Hypothalamus (tissue), 51 donors: ENCODE measurements at regions not wholly inside any gene's neighbourhood (a gene's known extent, or its start where the extent isn't known, plus 50 kb on each side); places are given as distances from the start of the nearest gene placed in this dataset.

Experiments used
- DNase-seq, 51 donors: peaks; one replicate each; lab custom pipeline; 2025; lab: John Stamatoyannopoulos, UW

DNA sequence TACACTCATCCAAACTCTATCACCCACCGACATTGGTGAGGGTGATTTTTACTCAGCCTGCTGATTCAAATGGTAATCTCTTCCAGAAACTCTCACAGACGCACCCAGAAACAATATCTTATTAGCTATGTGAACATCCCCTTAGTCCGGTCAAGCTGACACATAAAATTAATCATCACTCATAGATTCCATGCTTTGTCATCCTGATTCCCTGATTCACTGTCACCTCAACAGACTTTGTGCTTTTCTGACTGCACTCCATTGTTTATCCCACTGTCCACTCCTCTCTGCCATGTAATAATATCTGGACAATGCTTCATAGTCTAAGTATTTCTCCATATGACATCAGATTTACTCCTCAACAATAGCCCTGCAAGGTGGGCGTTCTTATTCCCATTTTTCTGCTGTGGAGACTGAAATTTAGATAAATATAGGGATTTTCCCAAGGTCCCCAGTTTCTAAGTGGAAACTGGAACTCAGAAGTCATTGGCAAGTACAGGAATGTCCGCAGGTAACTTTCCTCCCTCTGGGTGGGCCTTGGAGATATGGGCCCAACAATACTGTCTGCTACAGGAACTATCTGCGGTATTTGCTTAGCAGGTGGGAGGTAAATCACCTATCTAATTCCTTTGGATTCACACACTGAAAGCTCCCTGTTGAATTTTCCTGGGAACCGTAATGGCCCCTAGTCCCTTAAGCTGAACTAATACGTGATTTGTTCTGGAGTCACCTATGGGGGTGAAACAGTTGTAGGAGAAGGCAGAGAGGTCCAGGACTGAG lies 228.6 kb upstream of the BCOR start:
- no peak for DNase-seq

DNA sequence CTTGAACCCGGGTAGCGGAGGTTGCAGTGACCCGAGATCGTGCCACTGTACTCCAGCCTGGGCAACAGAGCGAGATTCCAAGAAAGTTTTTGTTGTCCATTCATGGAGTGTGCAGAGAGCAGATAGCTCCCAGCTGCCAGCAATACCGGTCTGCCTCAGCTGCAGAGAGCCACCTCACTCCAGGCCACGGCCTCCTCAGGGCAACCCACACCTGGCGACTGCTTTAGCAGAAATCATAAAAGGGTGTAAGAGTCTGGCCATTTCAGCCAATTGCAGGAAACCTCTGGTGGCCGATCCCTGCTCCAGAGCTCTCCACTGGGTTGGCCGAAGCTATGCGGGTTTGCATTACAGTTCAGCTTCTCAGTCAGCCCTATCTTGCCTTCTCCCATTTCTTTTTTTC lies 227.4 kb upstream of the BCOR start:
- no peak for DNase-seq

DNA sequence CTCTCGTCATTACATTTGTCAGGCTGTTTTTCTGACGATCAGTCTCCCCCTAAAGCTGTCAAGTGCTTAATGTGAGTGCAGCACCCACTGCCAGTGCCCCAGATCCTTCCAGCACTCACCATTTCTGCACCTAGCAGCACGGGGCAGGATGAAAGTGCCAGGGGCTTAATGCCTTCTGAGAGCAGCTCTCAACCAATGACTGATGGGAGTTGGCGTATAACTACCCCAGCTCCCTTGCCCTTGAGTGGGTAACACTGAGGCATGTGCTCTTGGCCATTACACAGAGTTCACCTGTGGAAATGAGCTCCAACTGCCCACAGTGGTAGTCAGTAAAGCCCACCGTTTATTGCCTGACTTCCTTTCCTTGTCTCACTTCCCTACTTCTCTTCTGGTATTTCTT lies 226.2 kb upstream of the BCOR start:
- no peak for DNase-seq

DNA sequence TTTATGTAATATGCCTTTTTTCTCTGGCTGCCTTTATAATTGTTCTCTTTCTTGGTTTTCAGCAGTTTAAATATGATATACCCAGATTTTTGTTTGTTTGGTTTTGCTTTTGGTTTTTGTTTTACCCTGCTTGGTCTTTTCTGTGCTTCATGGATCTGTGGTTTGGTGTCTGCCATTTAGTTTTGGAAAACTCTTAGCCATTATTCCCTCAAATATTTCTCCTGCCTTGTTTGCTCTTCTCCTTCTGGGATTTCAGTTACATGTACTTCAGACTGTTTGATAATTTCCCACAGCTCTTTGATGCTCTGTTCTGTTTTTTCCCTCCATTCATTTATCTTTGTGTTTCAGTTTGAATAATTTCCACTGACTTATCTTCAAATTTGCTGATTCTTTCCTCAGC lies 223.1 kb upstream of the BCOR start:
- no peak for DNase-seq

DNA sequence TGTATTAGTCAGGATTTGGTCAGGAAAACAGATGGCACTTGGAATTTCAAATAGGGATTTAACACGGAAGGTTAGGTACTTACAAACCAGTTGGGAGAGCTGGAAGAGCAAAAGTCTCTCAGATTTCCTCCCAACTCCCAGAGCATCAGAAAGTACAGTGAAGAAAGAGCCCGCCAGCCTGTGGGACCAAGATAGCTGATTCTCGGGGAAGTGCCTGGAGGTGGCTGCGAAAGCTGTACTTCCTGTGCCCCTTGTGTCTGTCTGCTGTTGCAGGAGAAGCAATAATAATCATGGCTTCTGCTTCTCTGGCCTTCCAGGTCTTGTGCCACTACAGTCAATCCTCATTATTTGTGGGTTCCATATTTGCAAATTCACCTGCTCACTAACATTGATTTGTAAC lies 221.0 kb upstream of the BCOR start:
- no peak for DNase-seq

DNA sequence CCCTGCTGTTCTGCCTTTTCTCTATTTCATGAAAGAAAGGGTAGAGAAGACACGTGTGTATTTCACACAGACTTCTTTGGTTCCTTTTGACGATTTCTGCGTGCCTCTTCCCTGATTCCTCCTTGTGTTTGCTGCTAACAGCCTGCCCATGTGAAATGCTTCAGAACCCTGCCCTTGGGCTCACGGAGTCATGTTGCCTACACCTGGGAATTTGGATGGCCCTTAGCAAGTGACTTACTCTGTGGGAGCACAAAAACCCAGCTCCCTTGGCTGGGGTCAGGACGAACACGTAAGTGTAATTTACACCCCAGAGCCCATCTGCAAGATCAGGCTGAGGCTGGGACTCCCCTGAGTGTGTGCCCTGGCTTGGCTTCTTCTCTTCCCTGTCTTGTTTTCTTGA lies 220.3 kb upstream of the BCOR start:
- DNase-seq, result no peak

DNA sequence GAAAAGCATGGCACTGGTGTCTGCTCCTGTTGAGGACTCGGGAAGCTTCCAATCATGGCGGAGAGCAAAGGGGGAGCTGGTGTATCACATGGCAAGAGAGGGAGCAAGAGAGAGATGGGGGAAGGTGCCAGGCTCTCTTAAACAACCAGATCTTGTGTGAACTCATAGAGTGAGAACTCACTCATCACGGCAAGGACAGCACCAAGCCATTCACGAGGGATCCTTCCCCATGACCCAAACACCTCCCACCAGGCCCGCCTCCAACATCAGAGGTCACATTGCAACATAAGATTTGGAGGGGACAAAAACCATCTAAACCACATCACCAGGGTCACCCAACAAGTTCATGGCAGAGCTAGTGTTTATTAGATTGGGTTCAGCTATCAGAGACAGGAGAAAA lies 218.7 kb upstream of the BCOR start:
- DNase-seq, result no peak

DNA sequence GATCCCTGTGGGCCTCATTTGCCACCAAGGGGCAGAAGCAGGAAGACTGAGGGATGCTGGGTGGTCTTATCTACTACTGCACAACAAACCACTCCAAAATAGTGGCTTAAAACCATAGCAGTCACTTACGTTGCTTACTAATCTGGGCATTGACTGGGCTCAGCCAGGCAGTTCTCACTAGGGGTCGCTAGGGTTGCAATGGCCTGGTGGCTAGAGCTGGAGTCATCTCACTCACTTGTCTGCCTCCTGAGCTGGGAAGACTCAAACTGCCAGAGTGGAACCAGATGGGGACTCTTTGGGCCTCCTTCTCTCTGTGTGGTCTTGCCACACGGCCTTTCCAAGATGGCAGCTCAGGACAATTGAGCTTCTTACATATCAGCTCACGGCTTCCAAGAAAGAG lies 216.3 kb upstream of the BCOR start:
- peak in 18 of 51 donors; percentile 0 to 37 (median 2) for DNase-seq

- no peak for DNase-seq
Observed at GRCh38 chrX:40313269-40313668, 215.5 kb upstream of the BCOR start.

GRCh38 chrX:40310447-40310846 lies 212.7 kb upstream of the BCOR start:
- DNase-seq, result no peak

GRCh38 chrX:40310016-40310415 lies 212.3 kb upstream of the BCOR start:
- no peak for DNase-seq

DNA sequence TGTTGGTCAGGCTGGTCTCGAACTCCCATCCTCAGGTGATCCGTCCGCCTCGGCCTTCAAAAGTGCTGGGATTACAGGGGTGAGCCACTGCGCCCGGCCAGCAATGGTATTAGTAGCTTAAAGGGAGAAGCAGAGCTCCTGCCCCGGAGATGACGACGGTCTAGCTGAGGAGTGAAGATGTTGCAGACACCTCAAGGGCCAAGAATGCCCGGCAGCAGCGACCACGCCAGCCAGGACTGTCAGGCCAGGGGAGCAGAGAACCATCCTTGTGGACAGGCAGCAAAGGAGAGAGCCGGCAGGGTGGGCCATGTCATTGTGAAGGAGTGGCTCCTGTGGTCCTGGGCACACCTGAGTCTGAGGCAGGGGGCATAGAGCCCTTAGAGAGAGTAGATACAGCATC lies 210.1 kb upstream of the BCOR start:
- DNase-seq, result no peak

DNA sequence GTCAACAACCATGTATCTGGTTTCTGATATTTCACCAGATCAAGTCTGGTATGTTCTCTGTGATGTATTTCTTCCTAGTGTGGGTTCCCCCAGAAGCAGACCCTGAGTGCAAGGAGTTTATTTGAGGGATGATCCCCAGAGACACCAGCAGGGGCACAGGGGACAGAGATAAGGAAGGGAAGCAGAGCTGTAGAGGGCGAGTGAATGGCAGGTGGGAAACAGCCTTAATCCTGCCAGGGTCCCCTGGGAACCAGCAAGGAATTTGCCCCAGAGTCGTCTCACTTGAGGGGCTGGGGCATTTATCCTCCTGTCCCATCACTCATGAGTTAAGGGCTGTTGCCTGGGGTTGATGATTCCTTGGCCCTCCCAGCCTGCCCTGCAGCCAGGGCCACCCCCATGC lies 206.4 kb upstream of the BCOR start:
- no peak for DNase-seq

GRCh38 chrX:40303256-40304077 lies 205.7 kb upstream of the BCOR start:
- no peak for DNase-seq

GRCh38 chrX:40300286-40300890 lies 202.6 kb upstream of the BCOR start:
- no peak for DNase-seq

- no peak for DNase-seq
Observed at GRCh38 chrX:40299641-40300046, 201.9 kb upstream of the BCOR start.

DNA sequence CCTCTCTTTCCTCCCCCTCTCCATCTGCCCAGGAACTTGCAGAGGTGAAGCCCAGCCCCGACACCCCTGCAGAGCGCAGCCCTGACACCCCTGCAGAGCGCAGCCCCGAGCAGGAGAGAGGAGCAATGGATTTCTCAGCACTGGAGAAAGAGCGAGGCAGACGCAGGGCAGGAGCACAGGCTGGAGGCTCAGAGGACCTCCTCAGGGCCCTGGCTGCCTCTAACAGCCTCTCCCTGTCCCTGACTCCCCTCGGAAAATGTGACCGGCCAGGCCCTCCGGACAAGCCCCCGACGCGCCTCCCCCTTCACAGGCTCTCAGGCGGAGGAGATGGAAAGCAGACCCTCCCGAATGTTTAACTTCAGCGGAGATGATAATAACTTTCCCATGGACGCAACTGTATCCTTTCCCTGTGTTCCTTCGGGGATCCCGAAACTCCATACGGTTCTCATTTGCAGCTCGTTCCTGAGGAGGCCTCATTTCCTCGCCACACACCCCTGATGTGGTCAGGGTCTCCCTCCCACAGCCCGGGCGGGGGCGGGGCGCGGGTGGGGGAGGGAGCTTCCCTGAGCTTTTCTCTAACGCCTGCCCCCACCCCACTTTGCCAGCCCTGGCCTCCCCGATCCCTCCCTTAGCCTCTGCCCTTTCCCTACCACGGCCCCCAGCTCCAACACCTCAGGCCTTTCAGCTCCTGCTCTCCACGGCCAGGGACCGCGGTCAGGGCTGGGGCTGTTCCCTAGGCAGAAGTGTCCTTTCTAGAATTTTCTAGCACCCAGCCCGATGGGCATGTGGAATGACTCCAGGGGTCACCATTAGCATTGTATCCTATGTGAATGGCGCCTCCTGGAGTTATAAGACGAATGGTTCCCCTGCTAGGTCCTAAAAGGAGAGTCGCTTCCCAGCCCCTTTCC lies 201.1 kb upstream of the BCOR start:
- DNase-seq, result no peak

- no peak for DNase-seq
Observed at GRCh38 chrX:40298069-40298468, 200.3 kb upstream of the BCOR start.

- DNase-seq, result no peak
Observed at GRCh38 chrX:40291553-40291952, 193.8 kb upstream of the BCOR start.

DNA sequence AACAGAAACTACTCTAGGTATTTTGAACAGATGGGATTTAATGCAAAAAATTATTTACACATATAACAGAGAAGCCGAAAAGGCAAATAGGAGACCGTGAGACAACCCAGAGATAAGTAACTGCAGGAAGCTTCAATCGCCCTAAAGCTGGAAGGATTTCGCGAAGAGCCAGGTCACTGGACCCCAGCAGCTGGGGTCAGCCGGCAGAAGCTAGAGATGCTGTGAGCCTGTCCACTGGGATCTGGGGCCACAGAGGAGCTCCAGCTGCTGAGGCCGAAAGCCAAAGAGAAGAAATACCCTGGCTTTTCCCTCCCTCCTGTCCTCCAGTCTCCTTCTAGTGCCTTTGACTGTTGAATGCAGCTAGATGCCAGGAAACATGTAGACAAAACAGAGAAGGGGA lies 192.8 kb upstream of the BCOR start:
- no peak for DNase-seq

- DNase-seq, result no peak
Observed at GRCh38 chrX:40285876-40286275, 188.1 kb upstream of the BCOR start.
